IMR-90 (cell line): ENCODE measurements at regions not wholly inside any gene's neighbourhood (a gene's known extent, or its start where the extent isn't known, plus 50 kb on each side); places are given as distances from the start of the nearest gene placed in this dataset.
A peak's percentile ranks its signal among the peaks of the same experiment; 100 is the strongest.

Experiments
- ATAC-seq: fragments of 200-7000 bp; cut with Tn5 transposase; 2 replicates; pipeline ENCODE4 v1.9.1; 2020; ENCODE audit warnings: low read depth, mild to moderate bottlenecking, moderate library complexity
- BruUV-seq: library from RNA; stranded (reverse); fragments of 400-500 nt; replicated peaks from 2 replicates; lab custom pipeline; 2021; lab: Mats Ljungman, UMichigan
- CTCF ChIA-PET: fragments of 300-600 bp; formaldehyde crosslinking; extraction: SDS; loops from one replicate; lab custom pipeline; 2021; ENCODE audit warnings: antibody characterized with exemption; lab: Yijun Ruan, JAX
- POLR2A ChIA-PET: fragments of 300-600 bp; sonication (Branson Sonifier 250); formaldehyde crosslinking; loops from one replicate; lab custom pipeline; 2022; ENCODE audit warnings: antibody characterized with exemption; ENCODE audit not compliant: unreplicated experiment; lab: Charles Lee
- DNase-seq: peaks from one replicate; pipeline ENCODE4 v3.0.0; 2013
- H2AFZ ChIP-seq: replicated peaks from 2 replicates; pipeline ENCODE3; 2013; ENCODE audit warnings: low read length, mild to moderate bottlenecking; ENCODE audit not compliant: poor library complexity
- H2AK5ac ChIP-seq: 2 replicates; pipeline ENCODE4 v1.6.1; 2013; ENCODE audit warnings: low read depth, low read length, inconsistent platforms
- H2AK9ac ChIP-seq: replicated peaks from 2 replicates; pipeline ENCODE3; 2013; ENCODE audit warnings: mild to moderate bottlenecking, low read depth, low read length, moderate library complexity; ENCODE audit not compliant: poor library complexity
- H2BK120ac ChIP-seq: 2 replicates; pipeline ENCODE4 v1.6.1; 2013; ENCODE audit warnings: low read depth, low read length, inconsistent platforms
- H2BK15ac ChIP-seq: 3 replicates; pipeline ENCODE4 v1.6.1; 2013; ENCODE audit warnings: low read depth, low read length, inconsistent platforms
- H2BK20ac ChIP-seq: 2 replicates; pipeline ENCODE4 v1.6.1; 2013; ENCODE audit warnings: low read depth, mild to moderate bottlenecking, inconsistent platforms, low read length, moderate library complexity
- H2BK5ac ChIP-seq: 2 replicates; pipeline ENCODE4 v1.6.1; 2013; ENCODE audit warnings: mild to moderate bottlenecking, low read depth, low read length, inconsistent platforms; ENCODE audit not compliant: poor library complexity, severe bottlenecking
- H3K14ac ChIP-seq: replicated peaks from 2 replicates; pipeline ENCODE4 v1.6.1; 2013; ENCODE audit warnings: low read depth, low read length, inconsistent platforms
- H3K18ac ChIP-seq: 2 replicates; pipeline ENCODE4 v1.6.1; 2013; ENCODE audit warnings: low read depth, low read length, control low read depth
- H3K23ac ChIP-seq: 2 replicates; pipeline ENCODE4 v1.6.1; 2013; ENCODE audit warnings: low read depth, low read length, inconsistent platforms
- H3K27ac ChIP-seq: 2 replicates; pipeline ENCODE4 v1.5.1; 2013; ENCODE audit warnings: mild to moderate bottlenecking, control low read depth, low read length; ENCODE audit not compliant: insufficient read depth
- H3K27me3 ChIP-seq: 2 replicates; pipeline ENCODE4 v1.6.1; 2013; ENCODE audit warnings: low read length; ENCODE audit not compliant: control insufficient read depth, insufficient read depth
- H3K36me3 ChIP-seq: 2 replicates; pipeline ENCODE4 v1.6.1; 2013; ENCODE audit warnings: low read length, mixed read lengths; ENCODE audit not compliant: control insufficient read depth, insufficient read depth
- H3K4ac ChIP-seq: 2 replicates; pipeline ENCODE4 v1.6.1; 2013; ENCODE audit warnings: low read depth, low read length, inconsistent platforms
- H3K4me1 ChIP-seq: 2 replicates; pipeline ENCODE4 v1.6.1; 2013; ENCODE audit warnings: low read length, mixed read lengths; ENCODE audit not compliant: control insufficient read depth, insufficient read depth
- H3K4me2 ChIP-seq: 2 replicates; pipeline ENCODE4 v1.6.1; 2013; ENCODE audit warnings: low read depth, mild to moderate bottlenecking, control low read depth, low read length, moderate library complexity
- H3K4me3 ChIP-seq: 2 replicates; pipeline ENCODE4 v1.5.1; 2013; ENCODE audit warnings: low read depth, mild to moderate bottlenecking, control low read depth, low read length, moderate library complexity; ENCODE audit not compliant: insufficient read depth
- H3K56ac ChIP-seq: 2 replicates; pipeline ENCODE4 v1.6.1; 2013; ENCODE audit warnings: low read length, inconsistent platforms; ENCODE audit not compliant: insufficient read depth; ENCODE audit errors: extremely low read depth
- H3K79me1 ChIP-seq, 2 experiments: 2 replicates each; pipeline ENCODE4 v1.6.1; 2013; ENCODE audit warnings: low read length in 2 of 2, inconsistent platforms in 1 of 2, low read depth in 1 of 2
- H3K9ac ChIP-seq: 2 replicates; pipeline ENCODE4 v1.6.1; 2013; ENCODE audit warnings: low read depth, low read length, control low read depth
- H3K9me1 ChIP-seq: 2 replicates; pipeline ENCODE4 v1.6.1; 2013; ENCODE audit warnings: low read length, inconsistent platforms; ENCODE audit not compliant: insufficient read depth
- H3K9me3 ChIP-seq: 2 replicates; pipeline ENCODE4 v1.6.1; 2013; ENCODE audit warnings: low read length; ENCODE audit not compliant: control insufficient read depth, insufficient read depth
- H4K20me1 ChIP-seq: 2 replicates; pipeline ENCODE4 v1.6.1; 2013; ENCODE audit warnings: low read length, inconsistent platforms; ENCODE audit not compliant: insufficient read depth
- H4K5ac ChIP-seq: 2 replicates; pipeline ENCODE4 v1.6.1; 2013; ENCODE audit warnings: mild to moderate bottlenecking, low read depth, low read length, control low read depth
- H4K8ac ChIP-seq, 2 experiments: 2 replicates each; pipeline ENCODE4 v1.6.1; 2013; ENCODE audit warnings: low read depth in 2 of 2, low read length in 2 of 2, control low read depth in 1 of 2, inconsistent platforms in 1 of 2
- H4K91ac ChIP-seq: 2 replicates; pipeline ENCODE4 v1.6.1; 2013; ENCODE audit warnings: low read depth, low read length, inconsistent platforms; ENCODE audit not compliant: insufficient read depth
- BHLHE40 ChIP-seq: fragments of 150-350 bp; IDR thresholded peaks from 2 replicates; pipeline ENCODE4 v1.6.1; 2016; ENCODE audit warnings: mild to moderate bottlenecking, low read depth, low read length
- ELK1 ChIP-seq: fragments of 150-350 bp; IDR thresholded peaks from 2 replicates; pipeline ENCODE4 v1.6.1; 2016; ENCODE audit warnings: low read depth, mild to moderate bottlenecking, low read length, moderate library complexity, borderline replicate concordance
- MAZ ChIP-seq: IDR thresholded peaks from 2 replicates; pipeline ENCODE4 v1.6.1; 2012; ENCODE audit warnings: low read depth, mild to moderate bottlenecking, low read length, improper control_type of control experiment, moderate library complexity, borderline replicate concordance
- MXI1 ChIP-seq: IDR thresholded peaks from 2 replicates; pipeline ENCODE4 v1.6.1; 2012; ENCODE audit warnings: low read depth, mild to moderate bottlenecking, low read length, moderate library complexity, borderline replicate concordance
- POLR2A ChIP-seq: IDR thresholded peaks from 2 replicates; pipeline ENCODE4 v1.6.1; 2012; ENCODE audit warnings: mild to moderate bottlenecking, low read depth, low read length
- RFX5 ChIP-seq: IDR thresholded peaks from 2 replicates; pipeline ENCODE4 v1.8.0; 2012; ENCODE audit warnings: low read depth, mild to moderate bottlenecking, low read length, moderate library complexity
- WGBS, 2 experiments: methylation state at CpG; one replicate each; pipeline versions ENCODE4 v1.1.5 to v1.1.7; 2013; ENCODE audit warnings: missing lambda C conversion rate in 2 of 2; ENCODE audit not compliant: insufficient read length in 1 of 2; ENCODE audit errors: extremely low coverage in 2 of 2; 5-methylcytosine and 5-hydroxymethylcytosine counted together
- dilution Hi-C: fragments of 300-500 bp; cut with HindIII; formaldehyde crosslinking; loops from one replicate; pipeline ENCODE4 v1.14.3; 2018; ENCODE audit warnings: low sequenced_read_pairs; ENCODE audit not compliant: unreplicated experiment
- in situ Hi-C: fragments of 300-500 bp; cut with MboI; formaldehyde crosslinking; loops from 3 replicates; pipeline ENCODE4 v1.14.3; 2019; ENCODE audit warnings: low sequenced_read_pairs, inconsistent platforms, mixed read lengths
- intact Hi-C: fragments of 100-400 bp; cut with micrococcal nuclease; formaldehyde crosslinking; loops from 2 replicates; pipeline ENCODE4 v1.10.0; 2022
- TF ChIP-seq, protein P1 (sequence below): fragments of 150-350 bp; IDR thresholded peaks from 2 replicates; pipeline ENCODE4 v1.6.1; 2017; ENCODE audit warnings: mild to moderate bottlenecking, antibody characterized with exemption, low read length, low read depth

DNA sequence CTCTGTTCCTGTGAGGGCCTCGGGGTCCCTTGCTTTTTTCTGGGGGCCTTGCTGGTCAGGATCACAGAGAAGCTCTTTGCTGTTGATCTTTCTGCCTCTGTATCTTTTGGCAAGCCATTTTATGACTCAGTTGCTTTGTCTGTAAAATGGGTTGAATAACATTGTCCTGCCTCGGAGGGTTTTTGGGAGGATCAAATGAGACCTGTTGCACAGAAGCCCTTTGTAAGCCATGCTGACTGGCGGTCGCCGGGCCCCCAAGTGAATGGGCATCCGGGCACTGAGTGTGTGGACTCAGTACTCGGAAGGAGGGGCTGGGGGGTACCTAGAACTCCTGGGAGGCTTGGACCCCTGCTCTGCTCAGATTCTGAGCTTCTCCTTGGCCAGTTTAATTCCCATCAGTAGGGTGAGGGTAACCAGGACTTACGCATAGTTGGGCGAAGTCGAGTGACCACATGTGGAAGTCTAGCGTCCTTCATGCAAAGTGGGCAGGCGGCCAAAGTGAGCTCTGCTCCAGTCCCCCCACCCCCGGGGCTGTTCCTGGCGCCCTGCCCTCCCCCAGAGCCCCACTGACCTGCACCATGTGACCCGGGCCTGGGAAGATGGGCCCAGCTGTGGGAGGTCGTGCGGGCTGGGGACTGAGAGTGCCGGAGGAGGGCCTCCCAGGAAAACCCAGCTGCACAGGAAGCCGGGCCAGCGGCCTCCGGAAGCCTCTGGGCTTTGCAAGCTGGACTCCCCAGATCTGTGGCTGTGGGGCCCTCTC lies 284.0 kb downstream of the SEC14L1 start:
- peak; percentile 96 for DNase-seq
- peak overlapping the region; percentile 92 for H3K4ac ChIP-seq
- peak; percentile 3 for ATAC-seq
- H3K36me3 ChIP-seq, result peaks cover 6% of the 10 kb centered on the region; the same call in 1 of the 2 replicates
- H3K56ac ChIP-seq, result peak overlapping the region; percentile 18; the same call in 1 of the 2 replicates
- in situ Hi-C loops (loop anchor here (5.0 kb wide), 3 partner anchors 47 to 102 kb away; no protein-coding TSS in a partner anchor), dilution Hi-C loops (no loop called here), intact Hi-C loops (loop anchor here (2.0 kb wide), 1 partner anchor 48 kb away; no protein-coding TSS in a partner anchor)
- 4% methylated on average over 5 of the region's 21 CpGs; no CpG with 5 or more reads in 1 of the 2 experiments for WGBS, 2 experiments
- peak overlapping the region; percentile 79 for H2BK5ac ChIP-seq
- peak overlapping the region; percentile 89 for H2AK9ac ChIP-seq
- ChIA-PET CTCF (interaction anchor here (0.7 to 1.7 kb wide), 6 partner anchors 13 to 112 kb away, joined by 3 to 5 read pairs (median 3); no protein-coding TSS in a partner anchor), POLR2A (interaction anchor here (0.5 to 1.2 kb wide), 2 partner anchors 33 to 41 kb away, joined by 4 to 6 read pairs; no protein-coding TSS in a partner anchor)
- peak overlapping the region; percentile 74 for H3K14ac ChIP-seq
- peak overlapping the region; percentile 91 for H3K27ac ChIP-seq
- H2BK120ac ChIP-seq, result peak overlapping the region; percentile 80
- peak overlapping the region; percentile 19; the same call in 1 of the 2 replicates for H3K4me2 ChIP-seq
- H4K8ac ChIP-seq, result peak overlapping the region; percentile 26 to 74
- H4K20me1 ChIP-seq, result peaks cover 83% of the 10 kb centered on the region
- H3K79me1 ChIP-seq, result peaks cover 34 to 92% of the 10 kb centered on the region in 2 experiments
- peak overlapping the region; percentile 17; the same call in 1 of the 2 replicates for H4K5ac ChIP-seq
- H3K18ac ChIP-seq, result peak overlapping the region; percentile 1; the same call in 1 of the 2 replicates
- peak overlapping the region; percentile 5 for H3K9ac ChIP-seq
- 0 out of 3 replicates have a peak overlapping the region, but pooled peaks have one; percentile 5 for H2BK15ac ChIP-seq
- peak overlapping the region; percentile 91 for H3K23ac ChIP-seq
- H2AK5ac ChIP-seq, result peak overlapping the region; percentile 94
- BruUV-seq, result no TSS peak
- TF ChIP-seq POLR2A, result 0 out of 2 replicates have a peak, but pooled peaks have one; percentile 7
- no peak for TF ChIP-seq BHLHE40
- TF ChIP-seq MXI1, result peak; percentile 27; the same call in 1 of the 2 replicates
- no peak for TF ChIP-seq RFX5
- TF ChIP-seq, protein P1, sequence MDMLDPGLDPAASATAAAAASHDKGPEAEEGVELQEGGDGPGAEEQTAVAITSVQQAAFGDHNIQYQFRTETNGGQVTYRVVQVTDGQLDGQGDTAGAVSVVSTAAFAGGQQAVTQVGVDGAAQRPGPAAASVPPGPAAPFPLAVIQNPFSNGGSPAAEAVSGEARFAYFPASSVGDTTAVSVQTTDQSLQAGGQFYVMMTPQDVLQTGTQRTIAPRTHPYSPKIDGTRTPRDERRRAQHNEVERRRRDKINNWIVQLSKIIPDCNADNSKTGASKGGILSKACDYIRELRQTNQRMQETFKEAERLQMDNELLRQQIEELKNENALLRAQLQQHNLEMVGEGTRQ, result peak; percentile 80
- peak; percentile 78; the same call in 1 of the 2 replicates for TF ChIP-seq MAZ
- no peak for TF ChIP-seq ELK1
- peak overlapping the region; percentile 71 for H2BK20ac ChIP-seq
- no peaks in the 10 kb centered on the region for H3K27me3 ChIP-seq
- H3K4me1 ChIP-seq, result peaks cover 83% of the 10 kb centered on the region
- H3K9me3 ChIP-seq, result no peaks in the 10 kb centered on the region
- no peak overlapping the region for H3K4me3 ChIP-seq
- H4K91ac ChIP-seq, result peak overlapping the region; percentile 71
- no peak overlapping the region for H2AFZ ChIP-seq
- peaks cover 57% of the 10 kb centered on the region for H3K9me1 ChIP-seq
